ENCODE measurements at regions not wholly inside any gene's neighbourhood (a gene's known extent, or its start where the extent isn't known, plus 50 kb on each side); places are given as distances from the start of the nearest gene placed in this dataset.
A peak's percentile ranks its signal among the peaks of the same experiment; 100 is the strongest.

DNA sequence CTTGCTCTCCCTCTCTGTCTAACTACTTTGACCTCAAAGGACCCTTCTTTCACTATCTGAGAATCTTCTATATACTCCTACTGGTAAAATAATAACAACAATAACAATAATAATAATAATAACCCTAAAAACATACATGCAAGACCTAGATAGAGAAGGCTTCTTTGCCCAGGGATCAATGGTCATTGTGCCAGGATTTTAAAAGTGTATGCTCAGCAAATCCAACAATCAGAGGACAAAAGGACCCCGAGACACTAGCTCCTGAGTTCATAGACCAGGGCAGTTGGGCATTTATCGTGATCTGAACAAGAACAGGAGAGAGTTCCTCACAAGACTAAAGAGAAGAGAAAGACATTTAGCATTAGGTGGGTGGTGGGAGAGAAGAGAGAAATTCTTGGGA is 358.5 kb downstream of the DAD1 start:
- Histone ChIP-seq H3K27me3 (peaks cover 0 to 10% (median 0%) of the 10 kb centered on the region in 7 donors), H3K4me1 (peaks cover 0 to 10% (median 0%) of the 10 kb centered on the region in 9 donors), H3K9me3 (peaks cover 0 to 8% (median 0%) of the 10 kb centered on the region in 11 donors), H3K36me3 (no peaks in the 10 kb centered on the region), H3K4me3 (no peak overlapping the region), H3K27ac (no peak overlapping the region)
- no peak for ATAC-seq
- DNase-seq = no peak
- TF ChIP-seq, protein P1, sequence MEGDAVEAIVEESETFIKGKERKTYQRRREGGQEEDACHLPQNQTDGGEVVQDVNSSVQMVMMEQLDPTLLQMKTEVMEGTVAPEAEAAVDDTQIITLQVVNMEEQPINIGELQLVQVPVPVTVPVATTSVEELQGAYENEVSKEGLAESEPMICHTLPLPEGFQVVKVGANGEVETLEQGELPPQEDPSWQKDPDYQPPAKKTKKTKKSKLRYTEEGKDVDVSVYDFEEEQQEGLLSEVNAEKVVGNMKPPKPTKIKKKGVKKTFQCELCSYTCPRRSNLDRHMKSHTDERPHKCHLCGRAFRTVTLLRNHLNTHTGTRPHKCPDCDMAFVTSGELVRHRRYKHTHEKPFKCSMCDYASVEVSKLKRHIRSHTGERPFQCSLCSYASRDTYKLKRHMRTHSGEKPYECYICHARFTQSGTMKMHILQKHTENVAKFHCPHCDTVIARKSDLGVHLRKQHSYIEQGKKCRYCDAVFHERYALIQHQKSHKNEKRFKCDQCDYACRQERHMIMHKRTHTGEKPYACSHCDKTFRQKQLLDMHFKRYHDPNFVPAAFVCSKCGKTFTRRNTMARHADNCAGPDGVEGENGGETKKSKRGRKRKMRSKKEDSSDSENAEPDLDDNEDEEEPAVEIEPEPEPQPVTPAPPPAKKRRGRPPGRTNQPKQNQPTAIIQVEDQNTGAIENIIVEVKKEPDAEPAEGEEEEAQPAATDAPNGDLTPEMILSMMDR (IDR thresholded peaks at IDR 0.05) = no peak
- intact Hi-C loops (cut with DNase I) = no loop called here
- WGBS, 2 donors = 76 to 83% methylated on average over 2 of the region's 2 CpGs

DNA sequence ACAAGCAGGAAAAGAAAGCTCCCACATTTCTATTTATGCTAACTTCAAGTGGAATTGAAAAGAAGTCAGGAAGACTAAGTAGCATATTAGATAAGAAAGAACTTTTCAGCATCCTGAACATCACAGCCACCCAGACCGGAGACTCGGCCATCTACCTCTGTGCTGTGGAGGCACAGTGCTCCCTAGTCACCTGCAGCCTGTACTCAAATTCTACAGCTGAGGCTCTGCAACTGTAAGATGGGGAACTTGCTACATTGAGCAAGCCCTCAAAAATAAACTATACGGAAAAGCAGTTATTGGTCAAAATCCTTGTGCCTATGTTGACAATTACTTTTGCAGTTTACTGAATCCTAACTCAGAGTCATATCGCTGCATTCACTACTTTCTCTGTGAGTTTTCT is 361.9 kb downstream of the DAD1 start:
- ATAC-seq = no peak
- peak overlapping the region in 1 of 10 donors; percentile 14 for H3K27ac ChIP-seq
- intact Hi-C loops (cut with DNase I) = loop anchor here in 1 of 10 donors (10.0 kb wide), 1 partner anchor 148 kb away; no protein-coding TSS in a partner anchor
- H3K4me1 ChIP-seq = peaks cover 0 to 10% (median 0%) of the 10 kb centered on the region in 9 donors
- WGBS, 2 donors = 91% methylated on average over 4 of the region's 4 CpGs
- TF ChIP-seq, protein P1 (IDR thresholded peaks at IDR 0.05) = no peak
- peaks cover 0 to 19% (median 4%) of the 10 kb centered on the region in 7 donors for H3K27me3 ChIP-seq
- H3K36me3 ChIP-seq = no peaks in the 10 kb centered on the region
- no peak for DNase-seq
- no peaks in the 10 kb centered on the region for H3K9me3 ChIP-seq
- H3K4me3 ChIP-seq = no peak overlapping the region

DNA sequence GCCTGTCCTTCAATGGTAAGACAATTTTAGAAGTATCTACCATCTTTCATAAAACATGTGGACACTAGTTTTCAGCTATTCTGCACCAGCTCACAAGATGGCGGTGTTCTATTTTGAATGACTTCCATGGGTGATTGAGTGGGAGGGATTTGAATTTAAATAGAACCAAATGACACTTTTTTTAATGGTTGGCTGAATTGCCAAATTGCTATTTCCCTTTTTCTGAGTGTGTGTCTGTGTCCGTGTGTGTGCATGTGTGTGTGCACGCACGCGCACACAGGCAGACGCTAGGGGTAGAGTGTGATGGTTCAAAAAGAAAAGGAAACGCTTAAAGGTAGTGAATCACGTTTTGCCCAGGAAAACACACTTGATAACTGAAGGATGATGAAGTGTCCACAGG is 362.6 kb downstream of the DAD1 start:
- H3K4me1 ChIP-seq = peaks cover 0 to 10% (median 0%) of the 10 kb centered on the region in 9 donors
- H3K27me3 ChIP-seq = peaks cover 0 to 22% (median 4%) of the 10 kb centered on the region in 7 donors
- H3K4me3 ChIP-seq = no peak overlapping the region
- 73 to 80% methylated on average over 8 of the region's 8 CpGs for WGBS, 2 donors
- H3K9me3 ChIP-seq = no peaks in the 10 kb centered on the region
- intact Hi-C loops (cut with DNase I) = loop anchor here in 1 of 10 donors (10.0 kb wide), 1 partner anchor 148 kb away; no protein-coding TSS in a partner anchor
- H3K36me3 ChIP-seq = no peaks in the 10 kb centered on the region
- no peak for DNase-seq
- ATAC-seq = no peak
- TF ChIP-seq, protein P1 (IDR thresholded peaks at IDR 0.05) = peak in 3 of 9 donors; percentile 8 to 26 (median 21)
- peak overlapping the region in 1 of 10 donors; percentile 14 for H3K27ac ChIP-seq

DNA sequence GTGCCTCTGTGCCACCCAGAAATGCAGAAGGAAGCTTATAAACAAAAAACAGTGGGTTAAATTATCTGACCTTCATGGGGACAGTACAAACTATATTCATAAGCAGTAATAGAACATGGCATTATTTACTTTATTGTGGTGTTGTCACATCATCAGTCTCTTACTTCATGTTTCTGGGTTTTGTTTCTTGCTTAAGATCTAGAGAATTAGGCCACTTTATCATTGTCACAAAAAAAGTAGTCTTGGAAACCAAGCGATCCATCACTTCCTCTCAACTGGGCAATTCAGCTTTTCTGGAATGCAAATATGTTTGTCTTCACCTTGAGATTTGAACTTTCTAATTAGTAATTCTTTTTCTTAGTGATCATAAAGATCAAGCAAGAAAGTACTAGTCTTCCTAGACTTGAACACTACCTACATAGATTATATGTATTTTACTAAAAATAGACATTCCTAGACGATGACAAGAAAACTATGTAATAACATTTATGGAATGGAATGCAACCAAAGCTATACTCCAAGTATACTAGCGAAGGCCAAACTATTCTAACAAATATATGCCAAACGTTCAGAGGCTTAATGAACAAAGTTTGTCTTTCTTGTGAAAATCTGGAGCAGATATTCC is 363.4 kb downstream of the DAD1 start:
- Histone ChIP-seq H3K36me3 (no peaks in the 10 kb centered on the region), H3K9me3 (no peaks in the 10 kb centered on the region), H3K27ac (no peak overlapping the region), H3K27me3 (peaks cover 0 to 27% (median 7%) of the 10 kb centered on the region in 7 donors), H3K4me3 (no peak overlapping the region), H3K4me1 (peaks cover 0 to 10% (median 0%) of the 10 kb centered on the region in 9 donors)
- TF ChIP-seq, protein P1 (IDR thresholded peaks at IDR 0.05) = no peak
- DNase-seq = no peak
- 52 to 59% methylated on average over 4 of the region's 4 CpGs for WGBS, 2 donors
- intact Hi-C loops (cut with DNase I) = loop anchor here in 1 of 10 donors (10.0 kb wide), 1 partner anchor 149 kb away; no protein-coding TSS in a partner anchor
- ATAC-seq = no peak
